Thyroid gland (tissue), 4 donors: ENCODE measurements at regions not wholly inside any gene's neighbourhood (a gene's known extent, or its start where the extent isn't known, plus 50 kb on each side); places are given as distances from the start of the nearest gene placed in this dataset.

Experiments used
- DNase-seq, 2 donors: peaks; one replicate each; pipeline ENCODE4 v3.0.0-alpha.2; 2019
- H3K27ac ChIP-seq, 3 donors: fragments of 200-600 bp; sonication (generic); 1 replicate in 2 of 3; 2 replicates in 1 of 3; pipeline ENCODE4 v1.5.1; 2016 to 2019; ENCODE audit warnings: mild to moderate bottlenecking in 1 of 3, moderate library complexity in 1 of 3
- H3K27me3 ChIP-seq: fragments of 200-600 bp; sonication (generic); one replicate; pipeline ENCODE4 v1.5.1; 2019
- H3K36me3 ChIP-seq, 2 donors: fragments of 200-600 bp; sonication (generic); one replicate each; pipeline ENCODE4 v1.5.1; 2016 to 2019
- H3K4me1 ChIP-seq, 2 donors: fragments of 200-600 bp; sonication (generic); one replicate each; pipeline ENCODE4 v1.5.1; 2017 to 2019
- H3K4me3 ChIP-seq, 3 donors: fragments of 200-600 bp; sonication (generic); replicated peaks in 1 of 3; 1 replicate in 2 of 3; 2 replicates in 1 of 3; pipeline ENCODE4 v1.5.1; 2016; ENCODE audit warnings: mild to moderate bottlenecking in 1 of 3
- H3K9me3 ChIP-seq: fragments of 200-600 bp; sonication (generic); one replicate; pipeline ENCODE4 v1.5.1; 2017
- CTCF ChIP-seq, 6 experiments: fragments of 200-600 bp in 3 of 6; fragments of 450-650 bp in 3 of 6; sonication (generic) in 3 of 6; IDR thresholded peaks; one replicate each; pipeline ENCODE4 v1.5.1; 2016 to 2019; ENCODE audit warnings: antibody characterized with exemption in 6 of 6, mild to moderate bottlenecking in 2 of 6, inconsistent platforms in 1 of 6, moderate library complexity in 1 of 6
- POLR2A ChIP-seq, 2 donors: fragments of 450-650 bp; IDR thresholded peaks; one replicate each; pipeline ENCODE4 v1.6.1; 2017; ENCODE audit warnings: antibody characterized with exemption in 2 of 2, mild to moderate bottlenecking in 2 of 2, moderate library complexity in 1 of 2
- WGBS, 2 donors: methylation state at CpG; one replicate each; pipeline ENCODE4 v1.1.5; 2017; 5-methylcytosine and 5-hydroxymethylcytosine counted together
- intact Hi-C: fragments of 100-400 bp; cut with DNase I; formaldehyde crosslinking; loops from one replicate; pipeline ENCODE4 v1.15.1; 2023

DNA sequence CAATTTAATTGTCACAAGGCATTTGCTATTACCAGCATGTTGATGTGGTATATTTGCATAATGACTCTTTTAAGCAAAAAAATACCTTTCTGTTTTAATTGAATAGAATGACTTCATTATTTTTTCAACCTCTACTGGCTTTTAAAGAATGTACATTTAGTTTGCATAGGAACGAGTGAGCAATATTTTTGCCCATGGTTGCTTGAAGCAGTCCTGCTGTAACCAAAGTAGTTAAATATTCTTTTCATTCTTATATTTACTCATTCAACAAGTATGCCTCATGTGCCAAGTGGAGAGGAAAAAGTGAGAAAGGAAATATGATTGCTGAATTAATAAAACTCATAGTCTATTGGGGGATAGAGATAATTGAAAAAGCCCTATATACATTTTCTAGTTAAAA, 184.7 kb downstream of the DSEL start:
- no peak for TF ChIP-seq CTCF (IDR thresholded peaks at IDR 0.05)
- DNase-seq: no peak
- H3K4me1 ChIP-seq: no peaks in the 10 kb centered on the region
- 0% methylated on average over 1 of the region's 1 CpG for WGBS, 2 donors
- no peaks in the 10 kb centered on the region for H3K27me3 ChIP-seq
- intact Hi-C loops: no loop called here
- no peaks in the 10 kb centered on the region for H3K36me3 ChIP-seq
- H3K9me3 ChIP-seq: no peaks in the 10 kb centered on the region
- H3K4me3 ChIP-seq: no peak overlapping the region
- no peak overlapping the region for H3K27ac ChIP-seq

DNA sequence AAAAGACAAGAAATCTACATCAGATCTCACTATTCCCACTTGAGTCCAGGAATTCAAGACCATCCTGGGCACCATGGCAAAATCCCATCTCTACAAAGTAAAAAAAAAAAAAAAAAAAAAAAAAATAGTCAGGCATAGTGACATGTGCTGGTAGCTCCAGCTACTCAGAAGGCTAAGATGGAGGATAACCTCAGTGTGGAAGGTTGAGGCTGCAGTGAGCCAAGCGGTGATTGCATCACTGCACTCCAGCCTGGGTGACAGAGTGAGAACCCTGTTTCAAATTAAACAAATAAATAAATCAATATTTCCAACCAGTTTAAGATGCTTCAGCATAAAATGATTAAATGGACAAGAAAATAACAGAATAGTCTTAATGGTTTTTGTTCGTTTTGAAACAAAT, 197.4 kb downstream of the DSEL start:
- 79 to 87% methylated on average over 2 of the region's 2 CpGs for whole genome bisulfite sequencing, 2 donors
- TF ChIP-seq CTCF (IDR thresholded peaks at IDR 0.05) (no peak), POLR2A (IDR thresholded peaks at IDR 0.05) (no peak)
- no peak overlapping the region for H3K4me3 ChIP-seq
- intact Hi-C loops: no loop called here
- H3K9me3 ChIP-seq: no peaks in the 10 kb centered on the region
- DNase-seq: no peak
- no peaks in the 10 kb centered on the region for H3K36me3 ChIP-seq
- no peaks in the 10 kb centered on the region for H3K27me3 ChIP-seq
- no peak overlapping the region for H3K27ac ChIP-seq
- no peaks in the 10 kb centered on the region for H3K4me1 ChIP-seq

DNA sequence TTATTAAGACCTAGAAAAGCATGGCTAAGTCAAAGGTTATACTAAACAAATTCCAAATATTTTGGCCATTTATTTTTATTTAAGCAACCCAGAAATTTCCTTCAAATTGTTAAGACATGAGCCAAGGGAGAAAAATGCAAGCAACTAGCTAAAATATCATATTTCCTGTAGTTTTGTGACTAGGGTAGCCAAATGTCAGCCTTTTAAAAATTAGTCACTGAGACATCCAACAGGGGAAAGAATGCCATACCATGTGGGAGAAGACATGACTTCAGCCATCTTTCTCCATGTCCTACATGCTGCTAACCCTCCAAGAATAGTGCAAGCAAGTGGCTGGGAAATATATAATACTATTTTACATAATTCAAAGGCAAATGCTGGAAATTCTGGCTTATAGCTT, 197.9 kb downstream of the DSEL start:
- intact Hi-C loops: no loop called here
- no peaks in the 10 kb centered on the region for H3K9me3 ChIP-seq
- no peak for DNase-seq
- no peaks in the 10 kb centered on the region for H3K4me1 ChIP-seq
- no peak overlapping the region for H3K27ac ChIP-seq
- no peaks in the 10 kb centered on the region for H3K36me3 ChIP-seq
- H3K4me3 ChIP-seq: no peak overlapping the region
- H3K27me3 ChIP-seq: no peaks in the 10 kb centered on the region
- TF ChIP-seq POLR2A (IDR thresholded peaks at IDR 0.05) (no peak), CTCF (IDR thresholded peaks at IDR 0.05) (no peak)

GRCh38 chr18:67310826-67311225, 205.7 kb downstream of the DSEL start:
- TF ChIP-seq CTCF (IDR thresholded peaks at IDR 0.05): no peak
- no peak for TF ChIP-seq POLR2A (IDR thresholded peaks at IDR 0.05)
- no peak overlapping the region for H3K27ac ChIP-seq
- no peak overlapping the region for H3K4me3 ChIP-seq
- H3K36me3 ChIP-seq: no peaks in the 10 kb centered on the region
- no peaks in the 10 kb centered on the region for H3K27me3 ChIP-seq
- intact Hi-C loops: no loop called here
- no peaks in the 10 kb centered on the region for H3K9me3 ChIP-seq
- H3K4me1 ChIP-seq: no peaks in the 10 kb centered on the region
- no peak for DNase-seq

- H3K9me3 ChIP-seq: no peaks in the 10 kb centered on the region
- no peaks in the 10 kb centered on the region for H3K4me1 ChIP-seq
- no peak overlapping the region for H3K27ac ChIP-seq
- H3K27me3 ChIP-seq: no peaks in the 10 kb centered on the region
- intact Hi-C loops: no loop called here
- no peak for DNase-seq
- no peak for TF ChIP-seq CTCF (IDR thresholded peaks at IDR 0.05)
- TF ChIP-seq POLR2A (IDR thresholded peaks at IDR 0.05): no peak
- WGBS, 2 donors: 80 to 86% methylated on average over 4 of the region's 4 CpGs
- H3K4me3 ChIP-seq: no peak overlapping the region
- no peaks in the 10 kb centered on the region for H3K36me3 ChIP-seq
Measured at GRCh38 chr18:67308819-67309218, 207.7 kb downstream of the DSEL start.
